ENCODE measurements at regions not wholly inside any gene's neighbourhood (a gene's known extent, or its start where the extent isn't known, plus 50 kb on each side); places are given as distances from the start of the nearest gene placed in this dataset.
"Not testable (repeated sequence)": the region's sequence is repeated elsewhere in the genome, so short reads cannot be mapped to it uniquely, and the experiment has no call there.

DNA sequence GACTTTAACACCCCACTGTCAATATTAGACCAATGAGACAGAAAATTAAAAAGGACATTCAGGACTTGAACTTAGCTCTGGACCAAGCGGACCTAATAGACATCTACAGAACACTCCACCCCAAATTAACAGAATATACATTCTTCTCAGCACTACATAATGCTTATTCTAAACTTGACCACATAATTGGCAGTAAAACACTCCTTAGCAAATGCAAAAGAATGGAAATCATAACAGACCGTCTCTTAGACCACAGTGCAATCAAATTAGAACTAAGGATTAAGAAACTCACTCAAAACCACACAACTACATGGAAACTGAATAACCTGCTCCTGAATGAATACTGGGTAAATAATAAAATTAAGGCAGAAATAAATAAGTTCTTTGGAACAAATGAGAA is 138.2 kb upstream of the PDE4B start:
- H3K4me3 ChIP-seq (ENCODE audit: low read length in 2 of 2); H3K36me3 ChIP-seq (ENCODE audit: control insufficient read depth in 1 of 2, insufficient read depth in 2 of 2, low read length in 1 of 2); H3K4me1 ChIP-seq (ENCODE audit: control insufficient read depth in 1 of 2, insufficient read depth in 2 of 2, low read length in 2 of 2); H3K27me3 ChIP-seq (ENCODE audit: control insufficient read depth in 1 of 2, insufficient read depth in 2 of 2, low read length in 1 of 2); H3K9me3 ChIP-seq (ENCODE audit: control insufficient read depth, low read length); intact Hi-C loops (cut with DNase I); H3K27ac ChIP-seq (ENCODE audit: low read depth in 1 of 2, low read length in 2 of 2); ATAC-seq (ENCODE audit: low FRiP score); DNase-seq: not testable (repeated sequence)
- 16 to 23% methylated on average over 2 of the region's 2 CpGs for WGBS, 2 donors

DNA sequence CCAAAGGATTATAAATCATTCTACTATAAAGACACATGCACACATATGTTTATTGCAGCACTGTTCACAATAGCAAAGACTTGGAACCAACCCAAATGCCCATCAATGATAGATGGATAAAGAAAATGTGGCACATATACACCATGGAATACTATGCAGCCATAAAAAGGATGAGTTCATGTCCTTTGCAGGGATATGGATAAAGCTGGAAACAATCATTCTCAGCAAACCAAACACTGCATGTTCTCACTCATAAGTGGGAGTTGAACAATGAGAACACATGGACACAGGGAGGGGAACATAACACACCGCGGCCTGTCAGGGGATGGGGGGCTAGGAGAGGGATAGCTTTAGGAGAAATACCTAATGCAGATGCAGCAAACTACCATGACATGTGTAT is 135.1 kb upstream of the PDE4B start:
- intact Hi-C loops (cut with DNase I); ATAC-seq (ENCODE audit: low FRiP score): not testable (repeated sequence)

DNA sequence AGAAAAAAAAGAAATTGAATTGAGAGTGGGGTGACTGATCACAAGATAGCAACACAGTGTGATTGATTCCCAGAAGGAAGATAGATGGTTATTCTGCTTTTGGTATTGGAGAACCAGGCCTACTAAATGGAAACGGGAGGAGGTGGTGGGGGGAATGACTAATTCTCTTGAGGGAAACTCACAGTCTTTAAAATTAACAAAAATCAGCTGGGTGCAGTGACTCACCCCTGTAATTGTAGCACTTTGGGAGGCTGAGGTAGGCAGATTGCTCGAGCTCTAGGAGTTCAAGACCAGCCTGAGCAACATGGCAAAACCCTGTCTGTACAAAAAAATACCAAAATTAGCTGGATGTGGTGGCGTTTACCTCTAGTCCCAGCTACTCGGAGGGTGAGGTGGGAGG is 134.6 kb upstream of the PDE4B start:
- WGBS, 2 donors: 62 to 75% methylated on average over 4 of the region's 4 CpGs
- DNase-seq: no peak
- intact Hi-C loops (cut with DNase I): no loop called here
- no peaks in the 10 kb centered on the region for H3K4me1 ChIP-seq (ENCODE audit: control insufficient read depth in 1 of 2, insufficient read depth in 2 of 2, low read length in 2 of 2)
- no peaks in the 10 kb centered on the region for H3K36me3 ChIP-seq (ENCODE audit: control insufficient read depth in 1 of 2, insufficient read depth in 2 of 2, low read length in 1 of 2)
- no peaks in the 10 kb centered on the region for H3K9me3 ChIP-seq (ENCODE audit: control insufficient read depth, low read length)
- H3K4me3 ChIP-seq (ENCODE audit: low read length in 2 of 2): no peak overlapping the region
- ATAC-seq (ENCODE audit: low FRiP score): no peak
- no peaks in the 10 kb centered on the region for H3K27me3 ChIP-seq (ENCODE audit: control insufficient read depth in 1 of 2, insufficient read depth in 2 of 2, low read length in 1 of 2)
- H3K27ac ChIP-seq (ENCODE audit: low read depth in 1 of 2, low read length in 2 of 2): no peak overlapping the region

More for the DNA sequence above, 135.1 kb upstream of the PDE4B start:
- not testable (repeated sequence) for H3K4me1 ChIP-seq (ENCODE audit: control insufficient read depth in 1 of 2, insufficient read depth in 2 of 2, low read length in 2 of 2); H3K9me3 ChIP-seq (ENCODE audit: control insufficient read depth, low read length); H3K36me3 ChIP-seq (ENCODE audit: control insufficient read depth in 1 of 2, insufficient read depth in 2 of 2, low read length in 1 of 2); H3K4me3 ChIP-seq (ENCODE audit: low read length in 2 of 2); H3K27ac ChIP-seq (ENCODE audit: low read depth in 1 of 2, low read length in 2 of 2); H3K27me3 ChIP-seq (ENCODE audit: control insufficient read depth in 1 of 2, insufficient read depth in 2 of 2, low read length in 1 of 2); DNase-seq
- WGBS, 2 donors: 99 to 100% methylated on average over 2 of the region's 2 CpGs

DNA sequence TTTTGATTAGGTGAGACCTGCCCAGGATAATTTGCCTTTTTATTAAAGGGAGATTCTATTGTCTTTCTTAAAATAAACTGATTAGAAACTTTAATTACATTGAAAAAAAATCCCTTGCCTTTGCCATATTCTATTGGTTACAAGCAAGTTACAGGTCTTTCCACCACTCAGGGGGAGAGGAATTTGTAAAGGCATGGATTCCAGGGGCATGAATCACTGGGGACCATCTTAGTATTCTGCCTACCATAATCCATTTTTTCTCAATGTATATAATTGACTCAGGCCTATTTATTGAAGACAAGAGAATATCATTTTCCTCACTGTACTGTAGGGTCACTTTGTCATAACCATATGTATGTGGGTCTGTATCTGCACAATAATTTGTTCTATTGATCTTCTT is 124.3 kb upstream of the PDE4B start:
- intact Hi-C loops (cut with DNase I): no loop called here
- no peak for DNase-seq
- no peaks in the 10 kb centered on the region for H3K4me1 ChIP-seq (ENCODE audit: control insufficient read depth in 1 of 2, insufficient read depth in 2 of 2, low read length in 2 of 2)
- no peaks in the 10 kb centered on the region for H3K36me3 ChIP-seq (ENCODE audit: control insufficient read depth in 1 of 2, insufficient read depth in 2 of 2, low read length in 1 of 2)
- H3K27me3 ChIP-seq (ENCODE audit: control insufficient read depth in 1 of 2, insufficient read depth in 2 of 2, low read length in 1 of 2): no peaks in the 10 kb centered on the region
- H3K27ac ChIP-seq (ENCODE audit: low read depth in 1 of 2, low read length in 2 of 2): no peak overlapping the region
- no peaks in the 10 kb centered on the region for H3K9me3 ChIP-seq (ENCODE audit: control insufficient read depth, low read length)
- H3K4me3 ChIP-seq (ENCODE audit: low read length in 2 of 2): no peak overlapping the region
- ATAC-seq (ENCODE audit: low FRiP score): no peak

DNA sequence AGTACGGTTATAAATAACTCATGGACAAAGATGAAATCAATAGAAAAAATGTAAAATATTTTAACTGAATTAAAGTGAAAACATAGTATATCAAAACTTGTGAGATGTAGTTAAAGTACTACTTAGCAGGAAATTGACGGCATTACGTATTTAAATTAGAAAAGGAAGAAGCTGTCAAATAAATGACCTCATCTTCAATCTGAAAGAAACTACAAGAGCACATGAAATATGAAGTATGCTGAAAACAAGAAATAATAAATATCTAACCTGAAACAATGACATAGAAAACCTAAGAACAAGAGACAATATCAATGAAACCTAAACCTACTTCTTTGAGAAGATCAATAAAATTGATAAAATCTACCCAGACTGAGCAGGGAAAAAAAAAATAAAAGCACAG is 122.2 kb upstream of the PDE4B start:
- Histone ChIP-seq H3K9me3 (ENCODE audit: control insufficient read depth, low read length) (no peaks in the 10 kb centered on the region), H3K4me3 (ENCODE audit: low read length in 2 of 2) (no peak overlapping the region), H3K4me1 (ENCODE audit: control insufficient read depth in 1 of 2, insufficient read depth in 2 of 2, low read length in 2 of 2) (no peaks in the 10 kb centered on the region), H3K27ac (ENCODE audit: low read depth in 1 of 2, low read length in 2 of 2) (no peak overlapping the region), H3K27me3 (ENCODE audit: control insufficient read depth in 1 of 2, insufficient read depth in 2 of 2, low read length in 1 of 2) (no peaks in the 10 kb centered on the region), H3K36me3 (ENCODE audit: control insufficient read depth in 1 of 2, insufficient read depth in 2 of 2, low read length in 1 of 2) (no peaks in the 10 kb centered on the region)
- intact Hi-C loops (cut with DNase I): no loop called here
- 60 to 67% methylated on average over 3 of the region's 3 CpGs for WGBS, 2 donors
- ATAC-seq (ENCODE audit: low FRiP score) (no peak), DNase-seq (no peak)

DNA sequence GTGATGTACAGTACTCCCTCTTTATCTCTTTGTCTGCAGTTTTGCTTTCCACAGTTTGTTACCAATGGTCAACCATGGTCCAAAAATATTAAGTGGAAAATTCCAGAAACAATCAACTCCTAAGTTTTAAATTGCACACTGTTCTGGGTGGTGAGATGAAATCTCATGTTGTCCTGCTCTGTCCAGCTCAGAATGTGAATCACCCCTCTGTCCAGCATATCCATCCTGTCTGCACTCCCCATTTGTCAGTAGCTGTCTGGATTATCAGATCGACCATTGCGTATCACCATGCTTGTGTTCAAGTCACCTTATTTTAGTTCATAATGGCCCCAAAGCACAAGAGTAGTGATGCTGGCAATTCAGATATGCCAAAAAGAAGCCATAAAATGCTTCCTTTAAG is 118.2 kb upstream of the PDE4B start:
- WGBS, 2 donors: 91 to 93% methylated on average over 2 of the region's 2 CpGs
- DNase-seq (no peak), ATAC-seq (ENCODE audit: low FRiP score) (no peak)
- Histone ChIP-seq H3K36me3 (ENCODE audit: control insufficient read depth in 1 of 2, insufficient read depth in 2 of 2, low read length in 1 of 2) (no peaks in the 10 kb centered on the region), H3K27ac (ENCODE audit: low read depth in 1 of 2, low read length in 2 of 2) (no peak overlapping the region), H3K27me3 (ENCODE audit: control insufficient read depth in 1 of 2, insufficient read depth in 2 of 2, low read length in 1 of 2) (no peaks in the 10 kb centered on the region), H3K4me1 (ENCODE audit: control insufficient read depth in 1 of 2, insufficient read depth in 2 of 2, low read length in 2 of 2) (no peaks in the 10 kb centered on the region), H3K9me3 (ENCODE audit: control insufficient read depth, low read length) (no peaks in the 10 kb centered on the region), H3K4me3 (ENCODE audit: low read length in 2 of 2) (no peak overlapping the region)
- intact Hi-C loops (cut with DNase I): no loop called here

DNA sequence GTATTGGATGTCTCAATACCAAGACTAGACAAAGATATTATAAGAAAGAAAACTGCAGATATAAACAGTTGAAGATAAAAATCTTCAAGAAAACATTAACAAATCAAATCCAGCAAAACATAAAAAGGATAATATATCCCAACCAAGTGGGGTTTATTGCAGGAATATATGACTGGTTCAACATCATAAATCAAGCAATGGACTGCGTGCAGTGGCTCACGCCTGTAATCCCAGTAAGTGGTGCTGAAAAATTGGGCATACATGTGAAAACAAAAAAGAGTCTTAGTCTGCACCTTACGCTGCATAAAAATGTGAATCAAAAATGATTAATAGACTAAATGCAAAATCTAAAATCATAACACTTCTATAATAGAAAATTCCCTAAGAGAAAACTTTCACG is 112.9 kb upstream of the PDE4B start:
- Histone ChIP-seq H3K4me1 (ENCODE audit: control insufficient read depth in 1 of 2, insufficient read depth in 2 of 2, low read length in 2 of 2) (no peaks in the 10 kb centered on the region), H3K9me3 (ENCODE audit: control insufficient read depth, low read length) (no peaks in the 10 kb centered on the region), H3K27me3 (ENCODE audit: control insufficient read depth in 1 of 2, insufficient read depth in 2 of 2, low read length in 1 of 2) (no peaks in the 10 kb centered on the region), H3K4me3 (ENCODE audit: low read length in 2 of 2) (no peak overlapping the region), H3K36me3 (ENCODE audit: control insufficient read depth in 1 of 2, insufficient read depth in 2 of 2, low read length in 1 of 2) (no peaks in the 10 kb centered on the region), H3K27ac (ENCODE audit: low read depth in 1 of 2, low read length in 2 of 2) (no peak overlapping the region)
- 39 to 51% methylated on average over 4 of the region's 4 CpGs for WGBS, 2 donors
- DNase-seq (no peak), ATAC-seq (ENCODE audit: low FRiP score) (no peak)
- intact Hi-C loops (cut with DNase I): loop anchor here in 1 of 2 donors (10.0 kb wide), 1 partner anchor 615 kb away; no protein-coding TSS in a partner anchor

DNA sequence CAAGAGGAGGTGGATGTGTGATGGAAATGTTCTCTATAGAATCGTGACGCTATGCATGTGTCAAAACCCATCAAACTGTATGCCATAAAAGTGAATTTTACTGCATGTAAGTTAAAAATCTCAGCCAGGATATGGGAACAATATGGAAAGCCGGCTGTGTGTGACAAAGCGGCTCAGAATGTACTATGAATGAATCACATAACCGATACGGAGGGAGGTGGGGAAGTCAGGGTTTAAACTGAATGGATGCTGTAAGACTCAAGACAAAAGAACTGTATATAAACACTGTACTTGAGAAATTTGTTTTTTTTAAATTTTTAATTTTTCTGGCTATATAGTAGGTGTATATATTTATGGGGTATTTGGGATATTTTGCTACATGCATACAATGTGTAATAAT is 111.6 kb upstream of the PDE4B start:
- WGBS, 2 donors: 77% methylated on average over 6 of the region's 6 CpGs
- no peak for ATAC-seq (ENCODE audit: low FRiP score)
- no peak for DNase-seq
- Histone ChIP-seq H3K4me3 (ENCODE audit: low read length in 2 of 2) (no peak overlapping the region), H3K27ac (ENCODE audit: low read depth in 1 of 2, low read length in 2 of 2) (no peak overlapping the region), H3K9me3 (ENCODE audit: control insufficient read depth, low read length) (no peaks in the 10 kb centered on the region), H3K36me3 (ENCODE audit: control insufficient read depth in 1 of 2, insufficient read depth in 2 of 2, low read length in 1 of 2) (no peaks in the 10 kb centered on the region), H3K27me3 (ENCODE audit: control insufficient read depth in 1 of 2, insufficient read depth in 2 of 2, low read length in 1 of 2) (no peaks in the 10 kb centered on the region), H3K4me1 (ENCODE audit: control insufficient read depth in 1 of 2, insufficient read depth in 2 of 2, low read length in 2 of 2) (no peaks in the 10 kb centered on the region)
- intact Hi-C loops (cut with DNase I): loop anchor here in 1 of 2 donors (10.0 kb wide), 1 partner anchor 616 kb away; no protein-coding TSS in a partner anchor

DNA sequence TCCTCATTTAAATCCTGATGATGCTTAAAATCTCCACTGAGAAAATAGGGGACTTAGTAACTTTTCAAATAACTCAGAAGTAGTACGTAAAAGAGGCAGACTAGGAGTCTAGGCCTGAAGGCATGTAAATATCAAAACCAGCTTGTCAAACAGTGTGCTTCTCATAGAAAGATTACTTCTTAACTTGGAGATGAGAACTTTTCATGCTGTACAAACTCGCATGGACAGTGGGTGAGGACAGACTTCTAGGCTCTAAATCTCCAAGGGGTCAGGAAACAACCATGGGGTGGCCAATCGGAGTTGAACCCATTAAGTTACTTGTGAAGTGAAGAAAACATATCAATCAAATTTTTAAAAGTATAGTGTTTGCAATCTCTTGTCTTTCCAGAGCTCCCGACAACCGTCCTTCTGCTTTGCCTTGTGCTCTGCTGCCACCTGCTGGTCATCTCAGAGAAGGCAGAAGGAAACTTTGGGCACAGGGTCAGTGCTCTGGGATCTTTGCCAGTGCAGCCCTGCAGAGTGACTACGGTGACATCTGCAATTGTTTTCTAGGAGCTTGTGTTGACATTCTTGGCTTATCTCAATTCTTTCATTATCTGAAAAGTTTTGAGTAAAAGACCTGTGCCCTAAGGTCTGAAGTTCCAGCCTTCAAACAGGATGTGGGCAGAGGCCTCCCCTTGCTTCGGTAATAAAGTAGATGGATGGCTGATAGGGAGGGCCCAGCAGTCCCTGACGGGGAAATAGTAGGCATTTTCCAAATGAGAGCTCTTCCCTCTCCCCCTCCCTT is 105.1 kb upstream of the PDE4B start:
- no peak overlapping the region for H3K27ac ChIP-seq (ENCODE audit: low read depth in 1 of 2, low read length in 2 of 2)
- DNase-seq (peak; percentile 88 to 92), ATAC-seq (ENCODE audit: low FRiP score) (peak; percentile 93)
- peaks cover 3 to 5% of the 10 kb centered on the region in 2 donors for H3K4me1 ChIP-seq (ENCODE audit: control insufficient read depth in 1 of 2, insufficient read depth in 2 of 2, low read length in 2 of 2)
- no peaks in the 10 kb centered on the region for H3K27me3 ChIP-seq (ENCODE audit: control insufficient read depth in 1 of 2, insufficient read depth in 2 of 2, low read length in 1 of 2)
- no peaks in the 10 kb centered on the region for H3K9me3 ChIP-seq (ENCODE audit: control insufficient read depth, low read length)
- no peak overlapping the region for H3K4me3 ChIP-seq (ENCODE audit: low read length in 2 of 2)
- no peaks in the 10 kb centered on the region for H3K36me3 ChIP-seq (ENCODE audit: control insufficient read depth in 1 of 2, insufficient read depth in 2 of 2, low read length in 1 of 2)
- intact Hi-C loops (cut with DNase I): loop anchor here (5.0 to 10.0 kb wide), 4 partner anchors 255 to 623 kb away; no protein-coding TSS in a partner anchor
- WGBS, 2 donors: 16% methylated on average over 8 of the region's 8 CpGs
